Testis (tissue), 2 donors: ENCODE measurements at regions not wholly inside any gene's neighbourhood (a gene's known extent, or its start where the extent isn't known, plus 50 kb on each side); places are given as distances from the start of the nearest gene placed in this dataset.

Experiments used
- POLR2A ChIP-seq: fragments of 450-650 bp; IDR thresholded peaks from one replicate; pipeline ENCODE4 v1.6.1; 2017; ENCODE audit warnings: antibody characterized with exemption, mild to moderate bottlenecking, moderate library complexity
- TF ChIP-seq, protein P1 (sequence below), 3 experiments: fragments of 450-650 bp in 2 of 3; fragments of 200-600 bp in 1 of 3; sonication (generic) in 1 of 3; IDR thresholded peaks; one replicate each; pipeline ENCODE4 v1.5.1; 2016 to 2019; ENCODE audit warnings: antibody characterized with exemption in 3 of 3, mild to moderate bottlenecking in 2 of 3, moderate library complexity in 1 of 3

DNA sequence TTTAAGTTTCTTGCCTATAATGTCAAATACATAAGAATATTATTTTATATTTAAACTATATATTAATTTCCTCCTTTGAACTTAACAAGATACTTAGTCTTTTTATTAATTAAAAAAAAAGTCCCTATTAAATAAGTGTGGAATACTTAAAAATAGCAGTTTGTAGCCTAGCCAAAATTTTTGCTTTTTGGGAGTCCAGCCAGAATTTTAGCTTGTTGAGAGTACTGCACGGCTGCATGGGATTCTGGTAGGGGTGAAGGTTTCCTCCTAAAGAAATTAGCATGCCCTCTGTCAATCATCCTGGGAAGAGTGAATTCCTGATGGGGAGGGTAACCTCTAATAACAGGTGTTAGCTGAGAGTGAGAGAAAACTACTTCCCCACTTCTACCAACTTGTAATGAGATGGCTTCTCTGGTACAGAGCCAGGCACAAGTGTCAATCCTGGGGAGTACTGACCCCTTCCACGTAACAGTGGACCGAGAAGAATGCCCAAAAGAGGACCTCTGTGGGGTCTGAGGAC, 195.7 kb downstream of the SPRY2 start:
- TF ChIP-seq, protein P1, sequence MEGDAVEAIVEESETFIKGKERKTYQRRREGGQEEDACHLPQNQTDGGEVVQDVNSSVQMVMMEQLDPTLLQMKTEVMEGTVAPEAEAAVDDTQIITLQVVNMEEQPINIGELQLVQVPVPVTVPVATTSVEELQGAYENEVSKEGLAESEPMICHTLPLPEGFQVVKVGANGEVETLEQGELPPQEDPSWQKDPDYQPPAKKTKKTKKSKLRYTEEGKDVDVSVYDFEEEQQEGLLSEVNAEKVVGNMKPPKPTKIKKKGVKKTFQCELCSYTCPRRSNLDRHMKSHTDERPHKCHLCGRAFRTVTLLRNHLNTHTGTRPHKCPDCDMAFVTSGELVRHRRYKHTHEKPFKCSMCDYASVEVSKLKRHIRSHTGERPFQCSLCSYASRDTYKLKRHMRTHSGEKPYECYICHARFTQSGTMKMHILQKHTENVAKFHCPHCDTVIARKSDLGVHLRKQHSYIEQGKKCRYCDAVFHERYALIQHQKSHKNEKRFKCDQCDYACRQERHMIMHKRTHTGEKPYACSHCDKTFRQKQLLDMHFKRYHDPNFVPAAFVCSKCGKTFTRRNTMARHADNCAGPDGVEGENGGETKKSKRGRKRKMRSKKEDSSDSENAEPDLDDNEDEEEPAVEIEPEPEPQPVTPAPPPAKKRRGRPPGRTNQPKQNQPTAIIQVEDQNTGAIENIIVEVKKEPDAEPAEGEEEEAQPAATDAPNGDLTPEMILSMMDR (IDR thresholded peaks at IDR 0.05) = no peak
- no peak for TF ChIP-seq POLR2A
